ENCODE measurements at regions not wholly inside any gene's neighbourhood (a gene's known extent, or its start where the extent isn't known, plus 50 kb on each side); places are given as distances from the start of the nearest gene placed in this dataset.

GRCh38 chr5:163094492-163095180 lies 342.8 kb upstream of the CCNG1 start:
- Mint-ChIP-seq H3K4me3 (no peak overlapping the region), H3K9me3 (no peaks in the 10 kb centered on the region), H3K36me3 (ENCODE audit: low read depth) (no peaks in the 10 kb centered on the region), H3K27ac (ENCODE audit: unreplicated experiment) (no peak overlapping the region), H3K4me1 (no peaks in the 10 kb centered on the region), H3K27me3 (ENCODE audit: low read depth) (peaks cover 2% of the 10 kb centered on the region)
- no peak for DNase-seq (ENCODE audit: low read depth, low spot score)
- TF ChIP-seq CTCF (conservative IDR thresholded peaks at IDR 0.05), result no peak

- TF ChIP-seq CTCF (conservative IDR thresholded peaks at IDR 0.05), result peak; percentile 40
- Mint-ChIP-seq H3K27me3 (ENCODE audit: low read depth) (no peaks in the 10 kb centered on the region), H3K4me1 (no peaks in the 10 kb centered on the region), H3K4me3 (no peak overlapping the region), H3K27ac (ENCODE audit: unreplicated experiment) (no peak overlapping the region), H3K9me3 (no peaks in the 10 kb centered on the region), H3K36me3 (ENCODE audit: low read depth) (no peaks in the 10 kb centered on the region)
- DNase-seq (ENCODE audit: low read depth, low spot score), result no peak
Observed at GRCh38 chr5:163104464-163104863, 332.9 kb upstream of the CCNG1 start.

- H3K27me3 Mint-ChIP-seq (ENCODE audit: low read depth), result no peaks in the 10 kb centered on the region
- DNase-seq (ENCODE audit: low read depth, low spot score), result no peak
- H3K9me3 Mint-ChIP-seq, result no peaks in the 10 kb centered on the region
- H3K4me1 Mint-ChIP-seq, result no peaks in the 10 kb centered on the region
- TF ChIP-seq CTCF (conservative IDR thresholded peaks at IDR 0.05), result no peak
- H3K4me3 Mint-ChIP-seq, result no peak overlapping the region
- no peaks in the 10 kb centered on the region for H3K36me3 Mint-ChIP-seq (ENCODE audit: low read depth)
- no peak overlapping the region for H3K27ac Mint-ChIP-seq (ENCODE audit: unreplicated experiment)
Observed at GRCh38 chr5:163105456-163105855, 331.9 kb upstream of the CCNG1 start.

GRCh38 chr5:163106098-163106497 lies 331.3 kb upstream of the CCNG1 start:
- Mint-ChIP-seq H3K4me3 (no peak overlapping the region), H3K4me1 (no peaks in the 10 kb centered on the region)

GRCh38 chr5:163108351-163108750 lies 329.0 kb upstream of the CCNG1 start:
- no peaks in the 10 kb centered on the region for H3K36me3 Mint-ChIP-seq (ENCODE audit: low read depth)
- no peaks in the 10 kb centered on the region for H3K27me3 Mint-ChIP-seq (ENCODE audit: low read depth)
- no peak overlapping the region for H3K27ac Mint-ChIP-seq (ENCODE audit: unreplicated experiment)
- H3K4me3 Mint-ChIP-seq, result no peak overlapping the region
- no peaks in the 10 kb centered on the region for H3K4me1 Mint-ChIP-seq
- TF ChIP-seq CTCF (conservative IDR thresholded peaks at IDR 0.05), result no peak
- H3K9me3 Mint-ChIP-seq, result no peaks in the 10 kb centered on the region
- DNase-seq (ENCODE audit: low read depth, low spot score), result no peak

More at GRCh38 chr5:163106098-163106497, 331.3 kb upstream of the CCNG1 start:
- Mint-ChIP-seq H3K36me3 (ENCODE audit: low read depth) (no peaks in the 10 kb centered on the region), H3K9me3 (no peaks in the 10 kb centered on the region), H3K27ac (ENCODE audit: unreplicated experiment) (no peak overlapping the region), H3K27me3 (ENCODE audit: low read depth) (no peaks in the 10 kb centered on the region)
- DNase-seq (ENCODE audit: low read depth, low spot score), result no peak
- no peak for TF ChIP-seq CTCF (conservative IDR thresholded peaks at IDR 0.05)
